ENCODE measurements at regions not wholly inside any gene's neighbourhood (a gene's known extent, or its start where the extent isn't known, plus 50 kb on each side); places are given as distances from the start of the nearest gene placed in this dataset.

DNA sequence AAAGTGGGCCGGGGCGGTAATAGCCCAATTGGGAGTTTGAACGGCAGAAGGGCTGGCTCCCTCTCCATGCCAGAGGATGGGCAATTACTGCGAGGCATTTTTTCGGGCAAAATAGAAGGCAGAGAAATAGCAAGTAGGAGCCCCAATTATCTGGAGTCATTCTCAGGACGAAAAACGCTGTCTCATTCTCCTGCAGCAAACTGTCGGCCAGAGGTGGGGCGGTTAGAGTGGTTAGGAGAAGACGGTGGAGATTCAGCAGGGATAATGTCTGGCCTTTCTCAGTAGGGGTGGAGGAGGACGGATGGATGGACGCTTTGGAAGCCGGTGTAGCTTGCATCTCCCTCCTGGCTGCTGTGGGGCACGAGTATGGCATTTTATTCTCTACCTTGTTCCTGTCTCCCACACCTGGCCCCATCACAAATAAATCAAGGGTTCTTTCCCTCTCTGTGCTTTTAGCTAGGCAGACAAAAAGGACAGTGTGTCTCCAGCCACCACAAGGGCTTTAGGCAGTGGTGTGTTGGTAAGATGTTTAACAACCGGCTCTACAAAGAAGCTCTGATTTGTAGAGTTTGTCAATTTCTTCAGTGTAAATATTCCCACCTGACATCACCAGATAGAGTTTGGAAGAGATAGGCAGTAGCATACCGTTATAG is 140.5 kb upstream of the LHX5 start:
- peak; percentile 5 for DNase-seq

DNA sequence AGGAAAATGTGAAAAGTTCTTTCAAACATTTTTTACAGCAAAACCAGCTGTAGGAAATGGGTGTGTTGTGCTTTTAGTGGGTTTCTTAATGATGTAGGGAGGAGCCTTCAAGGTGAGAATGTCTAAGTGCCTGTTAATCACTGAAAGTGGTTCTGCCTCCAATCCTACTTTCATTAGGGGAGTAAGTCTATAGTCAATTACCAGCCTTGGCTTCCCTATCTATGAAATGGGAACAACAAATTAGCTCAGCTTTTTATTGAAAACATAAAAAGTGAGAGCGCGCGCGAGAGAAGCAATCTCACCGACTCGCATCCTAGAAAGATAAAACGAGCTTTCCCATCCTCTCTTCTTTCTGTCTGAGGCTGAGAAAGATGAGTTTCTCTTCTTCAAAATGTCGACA is 140.0 kb upstream of the LHX5 start:
- DNase-seq, result no peak

DNA sequence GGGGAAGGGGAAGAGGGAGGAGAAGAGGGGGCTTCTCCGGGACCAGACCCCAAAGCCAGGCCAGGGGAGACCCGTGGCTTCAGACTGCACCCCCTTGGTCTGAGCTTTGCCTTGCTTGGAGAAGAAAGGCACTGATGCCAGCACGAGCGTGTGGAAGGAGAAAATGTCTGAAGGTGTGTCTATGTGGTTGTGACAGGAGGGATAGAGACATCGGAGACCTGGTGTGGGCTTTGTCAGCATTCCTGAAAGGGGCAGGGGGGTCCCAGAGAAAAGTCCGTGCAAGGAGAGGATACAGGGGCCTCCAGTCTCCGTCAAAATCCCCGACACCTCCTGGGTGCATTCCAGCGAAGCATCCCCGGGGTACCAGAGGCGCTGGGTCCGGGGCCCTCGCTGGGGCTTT is 139.0 kb upstream of the LHX5 start:
- no peak for DNase-seq

DNA sequence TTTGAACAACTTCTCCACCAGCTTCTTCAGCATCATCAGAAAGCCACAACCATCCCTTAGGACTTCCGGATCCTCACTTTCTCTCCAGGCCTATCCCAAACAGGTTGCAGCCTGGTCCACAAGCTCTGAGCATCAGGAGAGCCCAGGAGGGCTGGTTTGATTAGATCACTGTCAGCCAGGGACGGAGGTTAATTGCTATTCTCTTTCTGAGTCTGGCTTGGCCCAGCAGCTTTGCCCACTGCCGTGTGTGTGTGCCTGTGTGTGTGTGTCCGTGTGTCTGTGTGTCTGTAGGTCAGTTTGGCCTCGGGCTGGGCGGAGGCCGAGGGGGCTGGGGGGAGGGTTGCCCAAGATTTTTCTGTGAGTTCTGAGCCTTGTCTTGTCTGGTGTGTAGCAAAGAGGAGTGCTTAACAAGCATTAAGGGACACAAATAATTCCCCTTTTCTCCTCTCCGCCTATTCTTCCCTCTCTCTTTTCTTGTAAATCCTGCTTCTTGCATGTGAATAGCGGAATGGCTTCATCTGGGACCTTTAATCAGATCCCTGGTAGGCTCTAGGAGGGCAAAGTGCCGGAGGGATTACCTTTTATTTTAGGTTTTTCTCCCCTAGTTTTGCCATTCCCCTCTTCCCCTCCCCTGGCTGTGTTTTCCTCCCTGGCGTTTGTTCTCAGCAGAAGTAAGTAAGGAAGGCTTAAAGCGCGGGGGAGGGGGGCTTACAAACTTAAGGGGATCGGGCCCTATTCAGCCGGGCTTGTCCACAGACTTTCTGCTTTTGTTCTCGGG is 138.2 kb upstream of the LHX5 start:
- DNase-seq, result no peak

DNA sequence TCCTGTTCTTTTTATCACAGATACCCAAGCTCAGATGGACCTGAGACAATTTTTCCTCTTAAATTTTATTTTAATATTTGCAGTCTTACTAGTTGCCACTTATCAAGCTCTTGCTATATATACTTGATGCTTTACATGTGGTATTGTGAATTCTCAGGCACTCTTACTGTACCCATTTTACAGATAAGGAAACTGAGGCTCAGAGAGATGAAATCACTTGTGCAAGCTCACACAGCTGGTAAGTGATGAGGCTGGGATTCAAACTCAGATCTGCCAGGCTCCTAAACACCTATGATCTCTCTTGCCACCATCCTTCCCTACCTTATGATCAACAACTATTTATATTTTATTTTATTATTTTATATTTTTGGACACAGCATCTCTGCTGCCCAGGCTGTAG is 133.0 kb upstream of the LHX5 start:
- DNase-seq, result no peak

DNA sequence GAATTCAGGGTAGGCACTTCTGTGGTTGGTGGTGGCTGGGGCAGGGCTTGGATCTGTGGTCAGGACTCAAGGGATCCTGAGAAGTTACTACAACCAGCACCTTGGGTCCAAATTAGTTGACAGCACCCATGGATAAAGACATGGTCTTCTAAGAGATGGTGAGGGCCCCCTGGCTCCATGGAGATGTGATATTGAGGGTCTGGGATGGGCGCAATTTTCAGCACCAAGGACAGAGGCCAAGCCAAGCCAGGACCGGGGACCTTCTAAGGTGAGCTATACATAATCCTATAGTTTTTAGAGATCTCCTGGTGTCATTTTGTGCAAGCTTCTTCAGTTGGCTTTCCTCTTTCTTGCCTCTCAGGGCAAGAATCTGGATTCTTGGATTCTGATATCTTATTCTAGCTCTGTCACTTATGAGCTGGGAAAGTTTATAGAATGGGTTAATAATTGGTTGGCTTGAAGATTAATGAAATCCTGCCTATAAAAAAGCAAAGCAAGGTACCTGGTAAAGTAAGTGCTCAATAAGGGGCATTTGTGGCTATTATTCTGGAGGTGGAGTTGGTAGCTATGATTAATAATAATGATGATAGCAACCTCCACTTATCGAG is 130.1 kb upstream of the LHX5 start:
- DNase-seq, result peak; percentile 44

DNA sequence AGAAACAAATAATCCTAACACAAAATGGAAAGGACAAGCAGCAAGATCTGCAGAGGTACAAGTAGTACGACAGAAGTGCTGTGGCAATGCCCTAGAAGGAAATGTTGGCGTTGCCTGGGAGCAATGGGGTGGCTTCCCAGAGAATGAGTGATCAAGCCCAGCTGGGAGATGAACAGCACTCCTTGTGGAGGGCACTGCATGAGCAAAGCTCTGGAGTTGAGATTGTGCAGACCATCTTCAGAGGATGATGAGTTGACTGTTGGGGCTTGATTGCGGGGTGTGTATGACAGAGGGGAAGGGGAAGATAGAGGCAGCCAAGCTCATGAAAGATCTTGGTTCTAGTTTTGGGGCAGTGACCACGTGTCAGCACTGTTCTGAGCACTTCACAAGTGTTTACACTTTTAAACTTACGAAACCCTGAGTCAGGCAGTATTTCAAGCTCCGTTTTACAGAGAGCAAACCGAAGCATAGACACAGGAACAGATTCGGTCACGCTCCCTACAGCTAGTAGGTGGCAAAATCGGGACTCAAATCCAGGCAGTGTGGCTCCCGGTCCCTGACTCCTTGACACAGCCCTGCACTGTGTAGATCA is 127.2 kb upstream of the LHX5 start:
- no peak for DNase-seq

DNA sequence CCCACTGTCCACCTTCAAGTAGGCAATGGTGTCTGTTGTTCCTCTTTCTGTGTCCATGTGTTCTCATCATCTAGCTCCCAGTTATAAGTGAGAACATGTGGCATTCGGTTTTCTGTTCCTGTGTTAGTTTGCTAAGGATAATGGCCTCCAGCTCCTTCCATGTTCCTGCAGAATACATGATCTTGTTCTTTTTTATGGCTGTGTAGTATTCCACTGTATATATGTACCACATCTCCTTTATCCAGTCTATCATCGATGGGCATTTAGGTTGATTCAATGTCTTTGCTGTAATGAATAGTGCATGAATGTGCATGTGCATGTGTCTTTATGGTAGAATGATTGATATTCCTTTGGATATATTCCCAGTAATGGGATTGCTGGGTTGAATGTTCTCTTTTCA is 123.3 kb upstream of the LHX5 start:
- no peak for DNase-seq

DNA sequence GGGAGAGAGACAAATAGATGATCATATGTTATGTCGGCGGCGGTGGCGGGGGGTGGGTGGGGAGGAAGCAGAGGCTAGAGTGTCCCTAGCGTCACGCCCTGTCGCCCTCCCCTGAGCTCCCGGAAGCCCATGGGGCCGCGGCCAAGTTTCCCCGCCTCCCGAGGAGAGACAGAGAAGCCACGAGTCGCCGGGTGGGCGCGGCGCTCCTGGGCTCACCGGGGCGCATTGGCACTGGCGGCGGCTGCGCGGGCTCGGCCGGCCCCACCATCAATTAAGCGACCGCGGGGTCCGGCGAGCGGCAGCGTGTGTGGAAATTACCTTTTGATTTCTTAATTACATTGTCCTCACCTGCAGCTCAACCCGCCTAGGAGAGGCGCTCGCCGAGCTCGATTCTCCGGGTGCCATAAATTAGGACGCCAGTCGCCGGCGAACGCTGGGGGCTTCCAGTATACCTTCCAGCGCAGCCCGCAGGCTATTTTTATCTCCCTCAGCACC is 119.9 kb upstream of the LHX5 start:
- DNase-seq, result peak; percentile 85

DNA sequence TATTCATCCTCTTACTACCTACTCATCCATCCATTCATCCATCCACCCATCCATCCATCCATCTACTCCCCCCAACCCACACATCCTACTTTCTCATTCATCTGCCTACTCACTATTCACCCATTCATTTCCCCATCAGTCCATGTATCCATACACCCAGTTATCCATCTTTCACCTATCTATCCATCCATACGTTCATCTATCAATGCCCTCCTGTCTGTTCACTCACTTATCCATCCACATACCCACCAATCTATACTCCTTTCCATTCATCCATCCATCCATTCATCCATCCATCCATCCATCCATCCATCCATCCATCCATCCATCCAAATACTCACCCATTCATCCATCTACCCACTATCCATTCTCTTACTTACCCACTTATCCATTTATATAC is 117.8 kb upstream of the LHX5 start:
- no peak for DNase-seq

DNA sequence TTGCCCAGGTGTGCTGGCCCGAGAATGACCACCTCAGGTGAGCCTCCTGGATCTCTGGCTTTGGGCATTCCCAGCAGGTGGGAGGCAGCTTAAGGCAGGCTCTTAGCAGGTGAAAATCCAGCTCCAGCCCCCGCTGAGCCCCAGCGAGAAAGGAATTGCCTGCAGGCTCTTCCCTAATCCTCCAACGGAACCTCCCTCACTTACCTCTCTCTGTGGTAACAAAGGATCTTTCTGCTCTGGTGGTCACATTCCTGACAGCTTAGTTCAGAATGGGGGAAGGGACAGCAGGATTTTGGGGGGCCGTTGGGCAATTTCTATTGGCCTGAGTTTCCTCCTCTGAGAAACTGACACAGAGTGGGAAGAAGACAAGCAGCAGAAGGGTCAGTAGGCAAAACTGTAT is 116.0 kb upstream of the LHX5 start:
- DNase-seq, result no peak

DNA sequence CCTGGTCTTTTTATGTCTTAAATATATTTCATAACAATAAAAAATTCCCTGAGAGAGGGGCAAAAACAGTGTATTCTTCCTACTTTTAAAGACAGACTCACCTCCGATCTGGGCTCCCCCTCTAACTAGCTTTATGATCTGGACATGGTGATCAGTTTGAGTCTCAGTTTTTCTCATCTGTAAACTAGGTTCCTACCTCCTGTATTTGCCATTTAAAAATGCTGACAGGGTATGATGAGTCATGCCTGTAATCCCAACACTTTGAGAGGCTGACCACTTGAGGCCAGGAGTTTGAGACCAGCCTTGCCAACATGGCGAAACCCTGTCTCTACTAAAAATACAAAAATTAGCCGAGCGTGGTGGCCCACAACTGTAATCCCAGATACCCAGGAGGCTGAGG is 114.8 kb upstream of the LHX5 start:
- no peak for DNase-seq

DNA sequence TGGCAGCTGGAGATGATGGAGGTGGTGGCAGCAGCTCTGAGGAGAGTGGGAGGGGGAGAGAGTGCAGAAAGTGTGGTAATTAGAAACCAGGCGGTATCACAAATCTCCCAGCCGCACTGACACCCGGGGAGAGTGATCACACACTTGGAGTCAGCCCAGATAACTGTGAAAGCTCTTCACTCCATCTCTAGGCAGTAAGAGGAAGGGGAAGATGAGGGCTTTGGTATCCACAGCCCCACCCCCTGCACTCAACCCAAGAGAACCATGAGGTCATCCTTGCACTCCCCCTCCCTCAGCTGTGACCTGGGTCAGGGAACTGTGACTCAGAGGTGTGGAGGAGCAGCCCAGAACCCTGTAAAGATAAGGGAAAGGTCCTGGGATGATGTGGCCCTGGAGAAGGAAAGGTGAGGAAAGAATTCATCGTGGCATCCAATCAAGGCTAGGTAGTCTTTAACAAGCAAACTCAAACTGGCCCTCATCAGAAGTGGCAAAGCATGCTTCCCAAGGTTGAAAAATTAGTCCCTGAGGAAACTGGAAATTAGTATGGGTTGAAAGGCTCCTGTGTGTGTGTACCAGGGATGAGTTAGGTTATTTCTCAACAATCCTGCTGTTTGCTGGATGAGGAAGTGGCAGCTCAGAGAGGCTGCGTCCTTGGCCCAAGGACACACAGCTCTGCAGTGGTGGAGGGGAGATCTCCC is 111.0 kb upstream of the LHX5 start:
- DNase-seq, result no peak

DNA sequence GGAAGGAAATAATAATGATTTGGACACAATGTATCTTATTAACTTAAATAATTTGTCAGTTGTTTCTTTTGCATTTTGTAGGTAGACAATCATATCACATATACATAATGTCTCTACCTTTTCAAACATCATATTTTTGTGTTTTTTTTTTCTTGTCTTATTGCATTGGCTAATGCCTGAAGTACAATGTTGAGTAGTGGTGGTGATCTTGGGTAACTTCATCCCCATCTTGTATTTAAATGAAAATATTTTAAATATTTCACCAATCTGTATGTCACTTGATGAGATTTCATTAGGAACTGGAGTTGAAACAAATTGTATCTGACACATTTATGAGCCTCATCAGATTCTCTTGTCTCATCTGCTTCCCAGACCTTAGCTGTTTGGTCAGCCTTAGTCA is 109.7 kb upstream of the LHX5 start:
- no peak for DNase-seq

DNA sequence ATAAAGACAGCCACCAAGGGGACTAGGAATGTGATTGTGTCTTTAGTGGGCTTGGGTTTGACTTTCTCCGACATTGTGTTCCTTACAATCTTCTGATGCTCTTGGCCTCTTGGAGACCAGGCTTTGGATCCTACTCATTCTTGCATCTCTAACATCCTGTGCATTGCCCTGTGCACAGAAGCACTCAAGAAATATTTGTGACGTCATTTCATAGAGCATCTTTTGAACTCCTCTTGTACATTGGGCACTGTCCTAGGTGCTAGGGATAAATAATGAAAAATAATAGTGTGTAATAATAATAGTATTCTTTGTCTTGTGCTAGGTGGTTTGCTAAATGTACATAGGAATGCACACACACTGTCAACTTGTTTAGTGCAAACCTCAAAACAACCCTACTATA is 108.8 kb upstream of the LHX5 start:
- DNase-seq, result no peak

DNA sequence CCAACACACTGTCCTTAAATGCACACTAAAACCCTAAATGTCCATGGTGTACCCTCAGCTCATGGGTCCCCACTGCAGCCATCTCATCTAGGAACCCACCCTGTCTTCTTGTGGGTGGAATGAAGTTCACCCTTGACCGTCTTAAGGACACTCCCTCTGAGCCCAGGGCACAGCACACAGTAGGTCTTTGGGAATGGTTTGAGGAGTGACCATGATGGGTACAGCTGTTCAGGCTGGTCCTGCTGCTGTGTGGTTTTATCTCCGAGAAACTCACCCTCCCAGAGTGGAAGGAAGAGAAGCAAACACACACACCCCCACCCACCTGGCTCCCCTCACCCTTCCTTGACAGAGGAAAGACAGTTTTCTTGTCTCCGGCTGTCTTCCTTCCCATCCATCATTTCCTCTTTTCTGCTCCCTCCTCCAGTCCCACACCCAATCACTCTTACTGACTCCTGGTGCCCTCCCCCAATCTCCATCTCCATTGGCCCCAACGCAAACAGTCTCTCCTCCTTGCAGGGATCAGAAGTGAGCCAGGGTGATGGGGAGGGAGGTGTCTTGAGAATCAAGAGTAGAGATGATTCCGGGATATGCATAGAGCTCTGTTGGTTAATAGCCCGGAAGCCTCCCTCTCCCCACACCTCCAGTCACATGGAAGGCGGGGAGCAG is 105.9 kb upstream of the LHX5 start:
- no peak for DNase-seq

DNA sequence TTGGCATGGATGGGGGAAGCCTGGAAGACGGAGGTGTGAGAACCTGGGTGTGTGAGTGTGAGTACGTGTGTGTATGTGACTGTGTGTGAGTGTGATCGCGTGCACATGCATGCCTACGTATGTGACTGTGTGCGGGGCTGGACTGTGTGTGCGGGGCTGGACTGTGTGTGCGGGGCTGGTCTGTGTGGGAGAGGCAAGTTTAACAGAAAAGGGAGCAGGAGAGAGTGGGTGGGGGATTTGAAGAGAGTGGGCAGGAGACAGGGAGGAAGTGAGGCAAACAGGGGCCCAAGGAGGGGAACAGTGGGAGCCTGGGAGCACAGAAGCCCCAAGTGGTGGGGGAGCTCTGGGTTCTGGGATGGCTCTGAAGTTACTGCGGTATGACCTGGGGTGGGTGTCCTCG is 103.7 kb upstream of the LHX5 start:
- DNase-seq, result no peak

DNA sequence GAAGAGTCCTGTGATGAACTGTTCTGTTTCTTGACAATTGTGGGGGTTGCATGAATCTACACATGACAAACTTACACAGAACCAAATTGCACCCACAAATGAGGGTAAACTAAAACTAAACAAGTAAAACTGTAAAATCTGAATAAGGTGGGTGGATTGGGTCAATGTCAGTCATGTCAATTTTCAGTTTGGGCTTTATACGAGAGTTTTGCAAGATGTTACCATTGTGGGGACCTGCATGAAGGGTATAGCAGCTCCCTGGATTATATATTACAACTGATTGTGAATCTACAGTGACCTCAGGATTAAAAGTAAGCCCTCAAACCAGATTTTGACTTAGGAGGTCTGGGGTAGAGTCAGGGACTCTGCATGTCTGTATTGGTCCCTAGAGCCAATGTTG is 101.5 kb upstream of the LHX5 start:
- no peak for DNase-seq

DNA sequence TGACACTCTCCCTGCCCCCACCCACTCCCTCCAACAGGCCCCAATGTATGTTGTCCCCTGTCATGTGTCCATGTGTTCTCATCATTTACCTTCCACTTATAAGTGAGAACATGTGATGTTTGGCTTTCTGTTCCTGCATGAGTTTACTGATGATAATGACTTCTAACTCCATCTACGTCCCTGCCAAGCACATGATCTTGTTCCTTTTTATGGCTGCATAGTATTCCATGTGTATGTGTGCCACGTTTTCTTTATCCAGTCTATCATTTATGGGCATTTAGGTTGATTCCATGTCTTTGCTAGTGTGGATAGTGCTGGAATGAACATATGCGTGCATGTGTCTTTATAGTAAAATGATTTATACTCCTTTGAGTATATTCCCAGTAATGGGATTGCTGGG is 100.0 kb upstream of the LHX5 start:
- no peak for DNase-seq

DNA sequence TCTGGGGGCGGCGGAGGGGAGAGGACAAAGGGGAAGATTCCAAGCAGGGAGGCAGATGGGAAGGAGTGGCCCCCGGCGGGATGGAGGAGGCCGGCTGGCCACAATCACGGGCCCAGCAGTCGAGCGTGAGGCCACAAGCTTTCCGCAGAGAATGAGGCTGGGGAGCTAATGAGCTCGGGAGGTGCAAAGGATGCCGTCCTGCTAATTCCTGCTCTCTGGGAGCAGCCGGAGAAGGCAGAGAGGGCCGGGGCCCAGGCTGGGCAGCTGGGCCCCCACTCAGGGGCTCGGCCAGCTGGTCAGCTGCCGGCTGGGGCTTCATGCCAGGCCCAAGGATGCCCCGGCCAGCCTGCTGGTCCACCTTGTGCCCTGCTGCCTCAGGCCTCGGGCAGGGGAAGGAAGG is 98.1 kb upstream of the LHX5 start:
- no peak for DNase-seq

DNA sequence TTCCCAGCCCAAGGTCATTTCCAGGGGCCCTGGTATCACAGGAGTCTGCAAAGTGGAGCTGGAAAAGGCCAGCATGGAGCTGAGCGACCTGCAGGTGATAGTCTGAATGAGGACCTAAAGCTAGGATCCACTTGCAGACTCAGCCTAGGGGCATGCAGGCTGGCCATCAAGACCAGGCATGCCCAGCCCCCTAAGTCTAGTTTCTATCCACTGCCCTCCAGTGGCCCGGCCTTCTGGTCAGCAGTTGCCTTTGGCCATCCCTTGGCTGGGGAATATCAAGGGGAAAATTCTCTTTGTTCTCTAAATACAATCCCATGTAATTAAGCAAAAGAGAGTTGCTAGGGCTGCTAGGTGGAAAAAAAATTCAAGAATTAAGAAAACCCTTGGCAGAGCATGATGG is 96.3 kb upstream of the LHX5 start:
- no peak for DNase-seq

DNA sequence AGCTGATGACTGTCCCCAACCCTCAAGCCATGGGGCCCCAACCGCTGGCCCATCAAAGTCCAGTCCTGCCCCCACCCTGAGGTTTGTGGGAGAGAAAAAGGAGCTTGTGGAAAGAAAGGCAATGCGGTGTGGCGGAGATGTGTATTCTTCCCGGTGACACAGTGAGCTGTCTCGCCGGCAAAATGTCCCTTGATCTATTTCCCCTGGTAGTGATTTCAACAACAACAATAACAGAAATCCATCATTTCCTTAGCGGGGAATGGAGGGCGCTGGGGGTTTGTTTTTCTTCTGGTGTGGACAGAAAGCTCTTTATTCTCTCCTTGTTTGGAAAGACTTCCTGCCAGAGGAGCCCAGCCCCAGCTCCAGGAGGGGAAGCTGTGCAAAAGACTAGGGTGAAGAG is 93.7 kb upstream of the LHX5 start:
- no peak for DNase-seq

Measured in hematopoietic multipotent progenitor cell treated with erythropoietin and hydrocortisone succinate and interleukin-3 and kit ligand, for 4 days (in vitro differentiated cells).